Hematopoietic multipotent progenitor cell treated with erythropoietin and hydrocortisone succinate and interleukin-3 and kit ligand, for 17 days (in vitro differentiated cells): ENCODE measurements at regions not wholly inside any gene's neighbourhood (a gene's known extent, or its start where the extent isn't known, plus 50 kb on each side); places are given as distances from the start of the nearest gene placed in this dataset.

Experiments used
- DNase-seq: peaks from one replicate; pipeline ENCODE4 v3.0.0-alpha.2; 2015; ENCODE audit warnings: low spot score

DNA sequence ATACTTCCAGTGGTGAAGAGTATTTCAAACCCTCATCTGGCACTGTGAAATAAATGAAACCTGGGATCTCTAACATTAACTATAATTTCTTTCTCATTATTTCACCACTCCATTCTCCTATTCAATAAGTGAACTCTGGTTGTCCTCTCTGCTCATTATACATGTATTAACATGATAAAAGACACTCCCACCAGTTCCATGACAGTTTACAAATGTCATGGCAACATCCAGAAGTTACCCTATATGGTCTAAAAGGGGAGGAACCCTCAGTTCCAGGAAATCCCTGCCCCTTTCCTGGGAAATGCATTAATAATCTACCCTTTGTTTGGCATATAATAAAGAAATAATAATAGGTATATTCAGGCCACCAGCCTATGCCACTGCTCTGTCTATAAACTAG is 62.7 kb upstream of the BRINP3 start:
- no peak for DNase-seq

DNA sequence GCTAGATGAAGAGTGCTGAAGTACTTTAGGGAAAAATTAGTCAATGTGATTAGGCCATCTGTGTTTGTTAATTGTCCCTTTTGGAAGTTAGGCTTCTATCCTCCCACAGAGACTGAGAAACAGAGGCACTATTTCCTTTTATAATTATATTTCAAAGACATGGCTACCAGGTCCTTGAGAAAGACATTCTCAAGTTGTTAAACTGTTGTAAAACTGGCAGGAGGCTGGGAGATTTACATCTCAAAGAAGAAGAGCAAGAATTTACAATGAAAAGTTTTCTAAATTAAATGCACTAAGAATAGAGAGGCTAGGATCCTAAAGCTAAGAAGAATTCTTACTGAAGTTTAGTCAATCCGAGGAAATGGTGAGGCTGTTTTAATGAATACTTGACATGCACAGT is 74.0 kb upstream of the BRINP3 start:
- no peak for DNase-seq

DNA sequence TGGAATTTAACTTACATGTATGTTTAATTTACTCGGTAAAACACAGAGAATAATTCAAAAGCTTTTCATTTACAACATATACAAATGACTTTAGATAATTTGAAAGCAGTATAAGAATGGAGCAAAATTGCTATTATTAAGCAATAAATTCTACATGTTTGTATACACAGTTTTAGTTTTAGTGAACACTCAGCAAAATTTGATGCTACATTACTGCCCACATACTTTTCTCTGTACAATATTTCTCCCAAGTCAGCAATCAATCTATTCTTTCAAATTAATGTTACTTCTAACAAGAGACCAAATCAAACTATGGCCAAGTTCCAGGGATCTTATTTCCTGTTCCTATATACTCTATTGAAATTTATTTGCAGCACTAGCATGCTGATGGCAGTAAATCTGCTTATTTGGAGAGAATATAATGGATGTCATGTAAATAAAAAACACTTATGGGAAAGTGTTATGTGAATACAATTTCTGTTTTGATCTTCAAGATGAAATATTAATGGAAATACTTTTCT is 82.6 kb upstream of the BRINP3 start:
- no peak for DNase-seq

DNA sequence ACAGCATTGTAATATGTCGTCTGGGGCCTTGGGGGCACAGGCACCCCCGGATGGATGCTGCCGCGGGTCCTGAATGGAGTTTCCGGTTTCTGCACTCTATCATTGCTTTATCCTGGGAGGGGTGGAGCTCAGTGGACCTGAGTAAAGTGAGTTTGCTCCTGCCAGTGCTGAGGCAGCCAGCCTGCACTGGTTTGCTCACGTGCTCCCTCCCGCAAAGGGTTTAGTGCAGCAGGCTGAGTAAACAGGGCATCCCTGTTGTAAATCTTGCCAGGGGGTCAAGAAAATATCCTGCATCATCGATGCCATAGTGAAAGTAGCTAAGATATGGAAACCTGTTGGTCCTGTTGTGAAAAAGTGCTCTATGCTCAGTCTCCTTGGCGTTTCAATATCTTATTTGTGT is 85.6 kb upstream of the BRINP3 start:
- DNase-seq: no peak

DNA sequence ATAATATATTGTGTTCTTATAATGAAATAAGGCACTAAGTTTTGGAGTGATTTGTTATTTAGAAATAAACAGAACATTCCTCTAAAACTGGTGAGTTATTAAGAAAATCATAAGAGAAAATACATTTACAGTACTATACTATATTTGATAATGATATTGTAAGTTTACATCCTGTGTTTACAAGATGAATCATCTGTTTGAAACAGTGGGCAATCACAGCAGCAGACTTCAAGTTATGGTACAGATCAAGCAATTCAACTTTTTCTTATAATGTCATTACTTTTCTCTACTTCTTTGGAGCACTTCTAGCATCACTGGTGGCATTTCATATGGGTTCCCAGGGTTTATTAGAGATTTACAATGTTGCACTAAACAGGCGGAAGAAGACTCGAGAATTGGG is 86.5 kb upstream of the BRINP3 start:
- no peak for DNase-seq

DNA sequence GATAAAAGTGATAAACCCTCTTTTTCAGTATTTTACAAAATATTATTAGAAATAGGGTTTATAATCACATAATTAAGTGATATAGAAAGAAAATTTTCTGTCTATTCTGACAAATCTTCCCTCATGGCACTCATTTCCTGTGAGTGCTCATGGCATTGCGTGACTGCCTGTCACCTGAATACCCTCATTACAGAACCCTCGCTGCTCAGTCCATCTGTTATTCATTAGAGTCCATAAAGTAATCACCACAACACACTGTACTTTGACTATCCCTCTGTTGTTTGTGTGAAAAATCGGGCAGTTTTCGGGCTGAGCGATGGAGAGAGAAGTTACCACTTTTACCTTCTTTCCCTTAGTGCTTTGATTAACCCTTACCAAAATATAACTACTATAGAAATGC is 100.4 kb upstream of the BRINP3 start:
- no peak for DNase-seq

DNA sequence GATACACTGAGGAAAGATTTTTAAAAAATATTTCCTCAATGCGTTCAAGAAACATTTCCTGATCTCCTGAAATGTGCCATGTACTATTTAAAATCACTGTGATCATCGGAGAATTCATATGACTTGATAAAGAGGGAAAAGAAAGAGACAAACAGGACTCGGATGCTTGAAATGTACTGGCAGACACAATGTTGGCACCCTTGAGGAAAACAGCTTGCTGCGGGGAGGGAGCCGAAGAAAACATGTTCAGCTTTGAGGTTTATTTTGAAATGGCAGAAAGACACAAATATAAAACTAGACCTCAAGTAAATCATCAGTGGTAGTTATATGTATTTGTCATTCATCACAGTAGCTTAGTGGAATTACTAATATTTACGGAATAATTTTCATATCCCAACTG is 100.9 kb upstream of the BRINP3 start:
- no peak for DNase-seq

DNA sequence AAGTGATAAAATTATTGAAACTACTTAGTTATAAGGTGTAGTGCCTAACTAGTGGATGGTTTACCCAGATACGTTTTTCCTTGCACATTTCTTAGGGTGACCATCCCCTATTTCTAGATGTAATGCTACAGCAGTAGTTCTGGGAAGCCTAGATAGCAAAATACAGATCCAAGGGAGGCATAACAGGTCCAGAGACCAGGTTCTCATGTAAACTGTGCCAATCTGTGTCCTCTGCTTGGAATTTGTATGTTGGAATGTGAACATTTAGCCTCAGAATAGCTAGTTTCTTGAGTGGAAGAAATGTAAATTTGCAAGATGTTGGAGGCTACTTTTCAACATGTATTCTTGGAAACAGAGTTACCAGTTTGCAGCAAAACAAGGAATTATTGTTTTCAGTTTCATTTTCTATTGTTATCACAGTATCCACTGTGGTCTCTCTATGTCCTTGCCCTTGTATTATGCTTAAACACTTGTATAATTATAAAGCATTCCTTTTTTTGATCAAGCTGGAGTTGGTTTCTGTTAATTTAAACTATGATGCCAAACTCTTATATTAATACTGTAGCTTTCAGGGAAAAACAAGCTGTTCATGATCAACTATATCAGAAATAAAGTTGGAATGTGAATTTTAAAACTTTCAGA is 102.0 kb upstream of the BRINP3 start:
- no peak for DNase-seq

DNA sequence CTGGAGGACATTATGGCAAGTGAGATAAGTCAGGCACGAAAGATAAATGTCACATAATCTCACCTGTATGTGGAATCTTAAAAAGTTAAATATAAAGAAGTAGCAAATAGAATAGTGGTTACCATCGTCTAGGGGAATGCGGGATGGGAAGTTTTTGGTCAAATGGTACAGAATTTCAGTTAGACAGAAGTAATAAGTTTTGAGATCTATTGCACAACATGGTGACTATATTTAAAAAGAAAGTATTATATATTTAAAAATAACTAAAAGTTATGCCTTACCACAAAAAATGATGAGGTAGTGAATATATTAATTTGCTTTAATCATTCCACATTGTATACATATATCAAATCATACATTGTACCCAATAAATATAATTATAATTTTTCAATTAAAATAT is 106.2 kb upstream of the BRINP3 start:
- no peak for DNase-seq

DNA sequence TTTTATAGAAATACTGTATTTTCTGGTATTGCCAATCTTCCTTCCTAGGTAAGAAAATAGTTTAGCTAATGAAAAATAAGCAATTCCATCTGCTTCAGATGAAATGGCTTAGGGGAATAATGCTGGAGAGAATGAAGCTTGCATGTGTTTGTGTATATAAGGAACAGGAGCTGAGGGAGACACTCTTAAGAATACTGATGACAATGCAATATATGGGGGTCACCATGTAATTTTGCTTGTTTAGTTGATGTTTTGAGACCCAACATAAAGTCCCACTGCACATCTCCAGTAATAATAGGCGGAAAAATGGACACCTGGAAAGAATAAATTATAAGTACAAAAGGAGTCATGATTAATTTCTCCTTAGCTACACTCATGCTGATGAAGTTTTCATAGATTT is 110.8 kb upstream of the BRINP3 start:
- no peak for DNase-seq

DNA sequence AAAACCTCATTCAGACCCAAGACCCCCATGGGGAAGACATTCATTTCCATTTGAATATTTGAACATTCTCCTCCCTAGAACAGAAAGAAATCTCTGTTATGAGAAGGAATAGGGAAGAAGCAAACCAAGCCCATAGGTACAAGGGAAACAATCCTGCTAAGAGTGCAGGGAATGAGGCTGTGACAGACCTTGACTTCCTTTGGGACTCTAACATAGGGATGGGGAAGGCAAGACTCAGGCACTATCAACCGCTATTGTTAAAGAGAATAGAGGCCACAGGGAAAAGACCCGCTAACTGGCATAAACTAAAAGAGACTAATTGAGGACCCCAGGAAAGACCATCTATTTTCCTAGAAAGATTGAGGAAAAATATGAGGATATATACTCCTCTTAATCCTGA is 117.8 kb upstream of the BRINP3 start:
- DNase-seq: no peak

DNA sequence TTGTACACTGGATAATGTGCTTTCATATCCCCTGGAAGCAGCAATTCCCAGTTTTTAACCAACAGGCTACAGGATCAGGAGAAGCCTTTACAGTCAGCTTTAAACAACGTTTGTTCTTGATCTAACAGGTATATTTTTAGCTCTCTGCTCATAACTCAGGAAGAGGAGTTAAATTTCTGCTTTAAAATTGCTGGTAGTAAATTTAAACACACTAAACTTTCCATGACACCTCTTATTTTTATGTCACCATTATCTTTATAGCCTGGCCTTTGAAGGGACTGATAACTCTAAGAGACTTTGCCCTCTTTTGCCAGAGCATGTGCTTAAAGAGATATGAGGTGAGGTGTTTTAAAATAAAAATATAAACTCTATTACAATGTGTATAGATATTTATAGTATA is 119.6 kb upstream of the BRINP3 start:
- DNase-seq: no peak

DNA sequence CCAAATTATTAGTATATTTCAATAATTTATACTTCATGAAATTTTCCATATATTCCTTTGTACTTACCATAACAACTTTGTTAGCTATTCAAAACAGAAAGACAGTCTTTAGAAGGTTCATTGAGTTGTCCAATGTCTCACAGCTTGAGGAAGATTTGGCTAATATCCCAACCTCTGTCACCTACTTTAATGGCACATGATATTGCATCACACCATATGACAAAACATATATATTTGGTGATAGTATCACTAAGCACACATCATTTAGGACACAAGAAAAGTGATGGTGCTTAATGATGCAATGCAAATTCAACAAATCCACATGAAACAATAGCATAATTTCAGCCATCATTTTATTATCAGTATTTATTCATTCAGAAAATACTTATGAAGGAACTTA is 122.0 kb upstream of the BRINP3 start:
- DNase-seq: no peak

DNA sequence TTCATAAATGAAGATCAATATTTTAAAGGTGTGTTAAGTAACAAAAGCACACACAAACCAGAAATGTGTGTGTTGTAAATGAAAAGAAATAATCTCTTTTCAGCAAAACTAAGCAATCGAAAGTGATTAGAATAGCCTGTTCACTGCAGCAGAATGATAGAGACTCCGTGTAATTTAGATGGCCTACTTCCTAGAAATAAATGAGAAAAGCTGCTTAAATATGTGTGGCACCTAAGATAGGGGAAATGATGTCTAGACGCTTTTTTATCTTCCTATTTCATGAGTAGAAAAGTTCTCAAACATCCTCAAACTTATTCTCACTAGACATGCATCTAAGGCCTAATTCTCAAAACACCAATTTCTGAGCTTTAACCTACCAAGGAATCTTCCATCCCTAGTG is 124.7 kb upstream of the BRINP3 start:
- DNase-seq: no peak

DNA sequence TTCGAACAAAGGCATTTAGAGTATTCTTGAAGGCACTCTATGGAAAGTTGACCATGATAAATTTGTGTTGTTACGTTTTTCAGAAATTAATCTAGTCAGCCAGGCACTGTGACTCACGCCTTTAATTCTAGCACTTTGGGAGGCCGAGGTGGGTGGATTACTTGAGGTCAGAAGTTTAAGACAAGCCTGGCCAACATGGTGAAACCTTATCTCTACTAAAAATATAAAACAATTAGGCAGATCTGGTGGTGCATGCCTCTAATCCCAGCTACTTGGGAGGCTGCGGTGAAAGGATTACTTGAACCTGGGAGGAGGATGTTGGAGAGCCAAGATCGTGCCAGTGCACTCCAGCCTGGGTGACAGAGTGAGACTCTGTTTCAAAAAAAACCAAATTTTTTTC is 130.6 kb upstream of the BRINP3 start:
- DNase-seq: no peak

DNA sequence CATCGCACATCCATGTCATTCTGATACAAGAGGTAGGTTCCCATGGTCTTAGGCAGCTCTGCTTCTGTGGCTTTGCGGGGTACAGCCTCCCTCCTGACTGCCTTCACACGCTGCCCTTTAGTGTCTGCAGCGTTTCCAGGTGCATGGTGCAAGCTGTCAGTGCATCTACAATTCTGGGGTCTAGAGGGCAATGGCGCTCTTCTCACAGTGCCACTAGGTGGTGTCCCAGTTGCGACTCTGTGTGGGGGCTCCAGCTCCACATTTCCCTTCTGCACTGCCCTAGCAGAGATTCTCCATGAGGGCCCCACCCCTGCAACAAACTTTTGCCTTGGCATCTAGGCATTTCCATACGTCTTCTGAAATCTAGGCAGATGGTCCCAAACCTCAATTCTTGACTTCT is 138.2 kb upstream of the BRINP3 start:
- DNase-seq: no peak

DNA sequence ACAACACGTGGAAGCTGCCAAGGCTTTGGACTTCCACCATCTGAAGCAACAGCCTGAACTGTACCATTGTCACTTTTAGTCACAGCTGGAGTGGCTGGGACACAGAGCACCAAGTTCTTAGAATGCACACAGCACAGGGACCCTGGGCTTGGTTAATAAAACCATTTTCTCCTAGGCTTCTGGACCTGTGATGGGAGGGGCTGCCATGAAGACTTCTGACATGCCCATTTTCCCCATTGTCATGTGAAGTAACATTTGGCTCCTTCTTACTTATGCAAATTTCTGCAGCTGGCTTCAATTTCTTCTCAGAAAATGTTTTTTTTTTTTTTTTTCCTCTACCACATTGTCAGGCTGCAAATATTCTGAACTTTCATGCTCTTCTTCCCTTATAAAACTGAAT is 138.6 kb upstream of the BRINP3 start:
- no peak for DNase-seq

DNA sequence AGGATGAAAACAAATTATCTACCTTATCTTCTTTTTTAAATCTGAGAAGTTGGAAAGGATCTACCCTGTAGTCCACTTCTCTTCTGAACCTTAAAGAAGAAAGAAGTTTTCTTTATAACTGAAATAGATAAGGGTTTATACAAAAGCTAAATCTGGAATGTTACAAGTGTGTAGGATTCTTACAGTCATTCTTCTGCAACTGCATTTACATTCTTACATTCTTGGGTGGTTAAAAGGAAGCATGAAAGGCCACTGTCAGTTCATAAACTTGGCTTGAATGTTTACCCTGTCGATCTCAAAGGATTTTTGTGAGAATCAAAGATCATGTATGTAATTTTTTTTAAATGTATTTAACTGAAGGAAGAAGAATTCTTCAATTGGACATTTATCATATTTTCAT is 142.1 kb upstream of the BRINP3 start:
- DNase-seq: no peak

DNA sequence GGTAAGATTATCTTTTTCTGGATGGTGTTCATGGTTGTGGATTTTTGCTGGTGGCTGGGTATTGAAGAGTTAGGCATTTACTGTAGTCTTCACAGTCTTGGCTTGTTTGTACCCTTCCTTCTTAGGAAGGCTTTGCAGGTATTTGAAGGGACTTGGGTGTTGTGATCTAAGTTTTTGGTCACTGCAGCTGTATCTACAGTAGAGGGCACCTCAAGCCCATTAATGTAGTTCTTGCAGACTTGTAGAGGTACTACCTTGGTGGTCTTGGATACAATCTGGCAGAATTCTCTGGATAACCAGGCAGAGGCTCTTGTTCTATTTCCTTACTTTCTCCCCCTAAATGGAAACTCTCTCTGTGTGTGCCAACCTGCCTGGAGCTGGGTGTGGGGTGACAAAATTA is 155.8 kb upstream of the BRINP3 start:
- DNase-seq: no peak

DNA sequence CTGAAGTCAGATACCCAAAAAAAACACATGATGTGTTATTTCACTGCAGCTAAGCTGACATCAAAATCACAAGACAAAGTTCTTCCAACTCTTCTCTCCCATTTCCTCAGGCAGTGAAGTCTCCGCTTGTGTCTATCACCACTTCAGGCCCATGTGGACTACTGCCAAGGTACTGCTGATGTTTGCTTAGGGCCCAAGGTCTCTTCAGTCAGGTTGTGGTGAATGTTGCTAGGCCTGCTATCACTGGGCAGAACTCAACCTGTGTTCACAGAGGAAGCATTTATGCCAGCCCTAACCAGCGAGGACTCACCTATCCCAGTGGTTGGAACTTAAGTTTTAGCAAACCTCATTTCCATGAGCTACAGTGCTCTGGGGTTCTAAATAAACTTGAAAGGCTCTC is 156.5 kb upstream of the BRINP3 start:
- no peak for DNase-seq

DNA sequence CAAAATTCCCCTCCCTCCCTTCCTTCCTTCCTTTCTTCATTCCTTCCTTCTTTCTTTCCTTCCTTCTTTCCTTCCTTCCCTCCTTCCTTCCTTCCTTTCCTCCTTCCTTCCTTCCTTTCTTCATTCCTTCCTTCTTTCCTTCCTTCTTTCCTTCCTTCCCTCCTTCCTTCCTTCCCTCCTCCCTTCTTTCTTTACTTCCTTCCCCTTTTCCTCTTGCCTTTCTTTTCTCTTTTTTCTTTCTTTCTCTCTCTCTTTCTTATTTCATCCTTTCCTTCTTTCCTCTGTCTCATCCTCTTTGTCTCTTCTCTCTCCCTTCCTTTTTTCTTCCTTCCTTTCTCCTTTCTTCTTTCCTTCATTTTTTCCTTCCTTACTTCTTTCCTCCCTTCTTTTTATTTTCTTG is 171.9 kb upstream of the BRINP3 start:
- no peak for DNase-seq

DNA sequence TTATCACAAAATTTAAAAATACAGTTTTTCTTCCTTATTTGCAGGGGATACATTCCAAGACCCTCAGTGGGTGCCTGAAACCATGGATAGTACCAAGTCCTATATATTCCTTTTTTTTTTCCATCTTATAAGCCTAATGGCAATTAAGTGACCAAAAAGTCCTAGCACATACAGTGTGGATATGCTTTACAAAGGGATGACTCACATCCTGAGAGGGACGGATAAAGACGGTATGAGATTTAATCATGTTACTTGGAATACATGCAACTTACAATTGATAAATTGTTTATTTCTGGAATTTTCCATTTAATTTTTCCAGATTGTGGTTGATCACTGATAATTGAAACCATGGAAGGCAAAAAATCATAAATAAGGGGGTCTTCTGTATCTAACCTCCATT is 181.2 kb upstream of the BRINP3 start:
- no peak for DNase-seq

DNA sequence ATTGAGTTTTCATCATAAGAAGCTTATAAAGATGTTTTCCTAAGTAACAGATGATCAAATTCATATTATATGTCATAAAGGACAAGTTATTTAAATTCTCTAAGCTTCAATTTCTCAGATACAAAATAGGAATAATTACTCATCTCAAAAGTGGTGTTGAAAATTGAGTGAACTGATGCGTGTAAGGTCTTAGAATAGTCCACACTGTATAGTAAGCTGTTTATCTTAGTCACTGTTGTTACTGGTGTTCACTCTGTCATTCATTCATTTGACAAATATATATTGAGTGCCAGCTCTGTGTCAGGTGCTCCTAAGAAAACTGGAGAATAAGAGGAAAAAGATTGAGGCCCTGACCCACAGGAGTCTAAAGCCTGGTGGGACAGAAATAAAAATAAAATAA is 186.3 kb upstream of the BRINP3 start:
- no peak for DNase-seq

DNA sequence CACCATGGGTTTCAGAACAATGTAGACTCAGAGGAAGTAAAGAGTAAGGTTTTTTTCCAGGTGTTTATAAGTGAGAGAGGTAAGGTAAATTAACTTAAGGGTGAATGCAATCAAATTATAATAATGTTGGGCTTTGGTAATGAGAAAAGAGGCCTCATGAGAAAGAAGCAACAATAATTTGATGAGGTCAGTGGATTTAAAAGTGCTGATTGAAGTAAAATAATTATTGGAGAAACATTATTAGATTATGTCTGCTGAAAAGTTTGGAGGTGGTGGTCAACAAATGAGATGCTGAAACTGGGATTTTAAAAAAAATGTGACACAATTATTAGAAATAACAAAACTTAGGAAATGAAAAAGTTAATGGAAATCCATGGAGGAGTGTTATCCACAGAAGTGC is 187.4 kb upstream of the BRINP3 start:
- no peak for DNase-seq

DNA sequence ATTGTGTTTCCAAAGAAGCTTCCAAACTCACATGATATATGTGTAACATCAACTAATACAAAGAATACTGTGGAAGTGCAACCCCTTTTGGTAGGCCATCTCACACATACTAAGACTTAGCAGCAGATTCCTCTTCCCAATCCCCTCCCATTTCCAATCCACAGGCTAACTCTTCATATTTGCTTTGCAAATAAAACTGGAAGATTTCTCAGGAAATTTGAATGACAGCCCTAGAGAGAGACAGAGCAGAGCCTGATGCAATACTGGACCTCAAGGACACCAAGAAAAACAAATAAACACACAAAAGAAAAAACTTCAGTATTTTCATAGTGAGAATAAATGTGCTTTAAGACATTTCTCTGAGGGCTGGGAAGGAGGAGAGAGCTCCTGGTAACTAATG is 190.2 kb upstream of the BRINP3 start:
- no peak for DNase-seq
